GM23338 (cell line): ENCODE measurements at regions not wholly inside any gene's neighbourhood (a gene's known extent, or its start where the extent isn't known, plus 50 kb on each side); places are given as distances from the start of the nearest gene placed in this dataset.

Experiments used
- ATAC-seq: fragments of 200-7000 bp; cut with Tn5 transposase; 3 replicates; pipeline ENCODE4 v1.9.1; 2020
- DNase-seq: peaks from one replicate; pipeline ENCODE4 v3.0.0-alpha.2; 2015; ENCODE audit warnings: low spot score
- H2AFZ ChIP-seq: fragments of 200-600 bp; sonication (generic); 2 replicates; pipeline ENCODE4 v1.8.0; 2016; ENCODE audit warnings: antibody characterized with exemption, mild to moderate bottlenecking, moderate library complexity
- H3F3A ChIP-seq: fragments of 200-600 bp; sonication (generic); replicated peaks from 2 replicates; pipeline ENCODE4 v1.8.0; 2017; ENCODE audit warnings: antibody characterized with exemption, mixed run types, low read depth
- H3K27ac ChIP-seq: fragments of 200-600 bp; sonication (generic); 2 replicates; pipeline ENCODE4 v1.6.1; 2016; ENCODE audit warnings: low read depth
- H3K27me3 ChIP-seq: fragments of 200-600 bp; sonication (generic); 2 replicates; pipeline ENCODE4 v1.8.0; 2016; ENCODE audit warnings: mild to moderate bottlenecking, mixed run types, moderate library complexity; ENCODE audit not compliant: insufficient read depth
- H3K36me3 ChIP-seq: fragments of 200-600 bp; sonication (generic); 2 replicates; pipeline ENCODE4 v1.8.0; 2016; ENCODE audit warnings: mild to moderate bottlenecking; ENCODE audit not compliant: insufficient read depth
- H3K4me1 ChIP-seq: fragments of 200-600 bp; sonication (generic); 2 replicates; pipeline ENCODE4 v1.8.0; 2016; ENCODE audit warnings: mild to moderate bottlenecking, moderate library complexity; ENCODE audit not compliant: insufficient read depth
- H3K4me2 ChIP-seq: fragments of 200-600 bp; sonication (generic); 2 replicates; pipeline ENCODE4 v1.7.1; 2017; ENCODE audit warnings: mixed run types
- H3K4me3 ChIP-seq: fragments of 200-600 bp; sonication (generic); 2 replicates; pipeline ENCODE4 v1.6.1; 2016; ENCODE audit warnings: mixed run types
- H3K79me2 ChIP-seq: fragments of 200-600 bp; sonication (generic); replicated peaks from 2 replicates; pipeline ENCODE4 v1.8.0; 2017; ENCODE audit warnings: mild to moderate bottlenecking; ENCODE audit not compliant: insufficient read depth
- H3K9me2 ChIP-seq: fragments of 200-600 bp; sonication (generic); 2 replicates; pipeline ENCODE4 v1.8.0; 2017; ENCODE audit not compliant: insufficient read depth
- H4K20me1 ChIP-seq: fragments of 200-600 bp; sonication (generic); replicated peaks from 2 replicates; pipeline ENCODE4 v1.8.0; 2017; ENCODE audit warnings: mild to moderate bottlenecking; ENCODE audit not compliant: insufficient read depth
- H3K27ac Mint-ChIP-seq: 2 replicates; pipeline ENCODE4 v1.8.0; 2020; ENCODE audit warnings: inconsistent platforms, mild to moderate bottlenecking, moderate library complexity, mixed read lengths
- H3K27me3 Mint-ChIP-seq: 3 replicates; pipeline ENCODE4 v1.8.0; 2022; ENCODE audit warnings: low read depth, mild to moderate bottlenecking, moderate library complexity, mixed read lengths, inconsistent platforms; ENCODE audit not compliant: insufficient read depth, poor library complexity
- H3K36me3 Mint-ChIP-seq: 3 replicates; pipeline ENCODE4 v1.8.0; 2021; ENCODE audit warnings: low read depth, mild to moderate bottlenecking, inconsistent platforms, moderate library complexity, mixed read lengths
- H3K4me1 Mint-ChIP-seq: 3 replicates; pipeline ENCODE4 v1.8.0; 2020; ENCODE audit warnings: mild to moderate bottlenecking, inconsistent platforms, mixed read lengths
- H3K4me3 Mint-ChIP-seq: 3 replicates; pipeline ENCODE4 v1.8.0; 2021; ENCODE audit warnings: moderate library complexity, mild to moderate bottlenecking, inconsistent platforms, mixed read lengths
- H3K9me3 Mint-ChIP-seq: 3 replicates; pipeline ENCODE4 v1.8.0; 2020; ENCODE audit warnings: moderate library complexity, mild to moderate bottlenecking, inconsistent platforms, mixed read lengths
- CREB1 ChIP-seq: fragments of 250-450 bp; sonication (Bioruptor Pico); IDR thresholded peaks from 2 replicates; pipeline ENCODE4 v1.5.0; 2020; ENCODE audit warnings: low read depth, mild to moderate bottlenecking, moderate library complexity
- CTCF ChIP-seq, 2 experiments: fragments of 200-600 bp in 1 of 2; sonication (generic) in 1 of 2; conservative IDR thresholded peaks; 2 replicates each; pipeline versions ENCODE4 v1.5.1 to v1.6.1; 2016 to 2017; ENCODE audit warnings: antibody characterized with exemption in 2 of 2, low read depth in 2 of 2, mild to moderate bottlenecking in 2 of 2, moderate library complexity in 1 of 2
- ETS1 ChIP-seq: IDR thresholded peaks from 2 replicates; pipeline ENCODE4 v1.6.1; 2016; ENCODE audit warnings: antibody characterized with exemption
- EZH2 ChIP-seq: fragments of 200-600 bp; sonication (generic); IDR thresholded peaks from one replicate; pipeline ENCODE4 v1.8.0; 2017; ENCODE audit warnings: antibody characterized with exemption, mild to moderate bottlenecking, low read depth; ENCODE audit not compliant: unreplicated experiment
- EZH2phosphoT487 ChIP-seq: fragments of 200-600 bp; sonication (generic); IDR thresholded peaks from one replicate; pipeline ENCODE4 v1.8.1; 2018; ENCODE audit warnings: antibody characterized with exemption; ENCODE audit not compliant: unreplicated experiment
- JUNB ChIP-seq: IDR thresholded peaks from one replicate; pipeline ENCODE4 v1.6.1; 2016; ENCODE audit warnings: antibody characterized with exemption; ENCODE audit not compliant: unreplicated experiment
- NANOG ChIP-seq: IDR thresholded peaks from 2 replicates; pipeline ENCODE4 v1.6.1; 2016; ENCODE audit warnings: antibody characterized with exemption, borderline replicate concordance
- POLR2AphosphoS5 ChIP-seq: IDR thresholded peaks from 2 replicates; pipeline ENCODE4 v1.6.1; 2016; ENCODE audit warnings: antibody characterized with exemption, low read depth
- REST ChIP-seq: IDR thresholded peaks from one replicate; pipeline ENCODE4 v1.6.1; 2018; ENCODE audit warnings: antibody characterized with exemption; ENCODE audit not compliant: unreplicated experiment
- STAT1 ChIP-seq: IDR thresholded peaks from one replicate; pipeline ENCODE4 v1.6.1; 2016; ENCODE audit warnings: antibody characterized with exemption; ENCODE audit not compliant: unreplicated experiment
- ZNF114 ChIP-seq: fragments of 250-450 bp; sonication (Bioruptor Pico); IDR thresholded peaks from 2 replicates; pipeline ENCODE4 v1.5.0; 2020; ENCODE audit warnings: mild to moderate bottlenecking, moderate library complexity
- ZNF331 ChIP-seq: fragments of 250-450 bp; sonication (Bioruptor Pico); IDR thresholded peaks from 2 replicates; pipeline ENCODE4 v1.5.0; 2020; ENCODE audit warnings: low read depth, mild to moderate bottlenecking, moderate library complexity

- Mint-ChIP-seq H3K4me3 (no peak overlapping the region), H3K27me3 (no peaks in the 10 kb centered on the region), H3K9me3 (no peaks in the 10 kb centered on the region), H3K4me1 (no peaks in the 10 kb centered on the region), H3K27ac (no peak overlapping the region), H3K36me3 (no peaks in the 10 kb centered on the region)
- ATAC-seq (no peak), DNase-seq (no peak)
- Histone ChIP-seq H3K4me1 (no peaks in the 10 kb centered on the region), H3K4me3 (no peak overlapping the region), H3K27me3 (no peaks in the 10 kb centered on the region), H2AFZ (no peak overlapping the region), H3K9me2 (no peaks in the 10 kb centered on the region), H3K36me3 (no peaks in the 10 kb centered on the region), H3K27ac (no peak overlapping the region), H3K4me2 (no peak overlapping the region), H3K79me2 (no peaks in the 10 kb centered on the region), H4K20me1 (no peaks in the 10 kb centered on the region), H3F3A (no peaks in the 10 kb centered on the region)
- TF ChIP-seq NANOG (no peak), ETS1 (no peak), JUNB (no peak), EZH2 (no peak), ZNF114 (CRISPR knock-in tag) (no peak), REST (no peak), EZH2phosphoT487 (no peak), CREB1 (CRISPR knock-in tag) (no peak), POLR2AphosphoS5 (no peak), STAT1 (no peak), CTCF (conservative IDR thresholded peaks at IDR 0.05; ENCODE audit: low read depth in 2 of 2) (no peak)
These were observed 1075.6 kb upstream of the CNTNAP5 start for GRCh38 chr2:122949523-122949922.

GRCh38 chr2:122955776-122956175, 1069.3 kb upstream of the CNTNAP5 start:
- H3K27ac ChIP-seq, result no peak overlapping the region
- H3F3A ChIP-seq, result no peaks in the 10 kb centered on the region
- DNase-seq (no peak), ATAC-seq (no peak)
- no peak overlapping the region for H2AFZ ChIP-seq
- H3K36me3 ChIP-seq, result no peaks in the 10 kb centered on the region
- no peak overlapping the region for H3K4me2 ChIP-seq
- Mint-ChIP-seq H3K4me3 (no peak overlapping the region), H3K27me3 (no peaks in the 10 kb centered on the region), H3K9me3 (no peaks in the 10 kb centered on the region), H3K27ac (no peak overlapping the region), H3K4me1 (peaks cover under 1% of the 10 kb centered on the region; the same call in 2 of the 3 replicates), H3K36me3 (no peaks in the 10 kb centered on the region)
- no peak overlapping the region for H3K4me3 ChIP-seq
- H4K20me1 ChIP-seq, result no peaks in the 10 kb centered on the region
- 0 out of 2 replicates have a peak, but pooled peaks cover 3% of the 10 kb centered on the region for H3K4me1 ChIP-seq
- no peaks in the 10 kb centered on the region for H3K79me2 ChIP-seq
- H3K9me2 ChIP-seq, result no peaks in the 10 kb centered on the region
- H3K27me3 ChIP-seq, result no peaks in the 10 kb centered on the region
- TF ChIP-seq ZNF331 (no peak), CREB1 (CRISPR knock-in tag) (no peak), ZNF114 (CRISPR knock-in tag) (no peak), STAT1 (no peak), EZH2phosphoT487 (no peak), NANOG (no peak), REST (no peak), JUNB (no peak), ETS1 (no peak), EZH2 (no peak)
